H1 (cell line): ENCODE measurements at regions not wholly inside any gene's neighbourhood (a gene's known extent, or its start where the extent isn't known, plus 50 kb on each side); places are given as distances from the start of the nearest gene placed in this dataset.

Experiments used
- CTCF ChIA-PET: fragments of 300-600 bp; sonication (Branson Sonifier 250); formaldehyde crosslinking; loops from one replicate; lab custom pipeline; 2021; ENCODE audit not compliant: partially characterized antibody; lab: Charles Lee
- POLR2A ChIA-PET: fragments of 300-600 bp; sonication (Branson Sonifier 250); formaldehyde crosslinking; loops from one replicate; lab custom pipeline; 2021; ENCODE audit warnings: inconsistent platforms; ENCODE audit not compliant: partially characterized antibody; lab: Charles Lee
- DNase-seq, 2 experiments: peaks; one replicate each; pipeline versions ENCODE4 v3.0.0 to v3.0.0-alpha.2; 2010 to 2022; ENCODE audit warnings: low spot score in 2 of 2, low read depth in 1 of 2, mixed read lengths in 1 of 2
- FAIRE-seq: peaks from 2 replicates; lab custom pipeline; 2011; peaks lifted over from hg19 to GRCh38; lab: Jason Lieb, UNC
- H2AFZ ChIP-seq: 2 replicates; pipeline ENCODE4 v1.8.1; 2012; ENCODE audit warnings: low read length, inconsistent platforms
- H2AK5ac ChIP-seq: 2 replicates; pipeline ENCODE4 v1.6.1; 2013; ENCODE audit warnings: low read depth, low read length
- H2BK120ac ChIP-seq: replicated peaks from 2 replicates; pipeline ENCODE3; 2013; ENCODE audit warnings: low read depth, low read length, inconsistent platforms
- H2BK12ac ChIP-seq: 2 replicates; pipeline ENCODE4 v1.6.1; 2013; ENCODE audit warnings: low read depth, low read length
- H2BK15ac ChIP-seq: 2 replicates; pipeline ENCODE4 v1.6.1; 2013; ENCODE audit warnings: low read length
- H2BK20ac ChIP-seq: 2 replicates; pipeline ENCODE4 v1.6.1; 2013; ENCODE audit warnings: low read length
- H2BK5ac ChIP-seq: 2 replicates; pipeline ENCODE4 v1.6.1; 2013; ENCODE audit warnings: low read depth, low read length
- H3K14ac ChIP-seq: 2 replicates; pipeline ENCODE4 v1.6.1; 2013; ENCODE audit warnings: inconsistent platforms; ENCODE audit not compliant: insufficient read length
- H3K18ac ChIP-seq: 2 replicates; pipeline ENCODE4 v1.6.1; 2013; ENCODE audit warnings: low read length; ENCODE audit errors: extremely low read depth
- H3K23ac ChIP-seq: 2 replicates; pipeline ENCODE4 v1.6.1; 2013; ENCODE audit warnings: inconsistent platforms; ENCODE audit not compliant: insufficient read length
- H3K23me2 ChIP-seq: 2 replicates; pipeline ENCODE4 v1.6.1; 2013; ENCODE audit warnings: low read depth, low read length
- H3K27ac ChIP-seq: 2 replicates; pipeline ENCODE4 v1.6.1; 2011; ENCODE audit warnings: low read depth, low read length, inconsistent platforms
- H3K27me3 ChIP-seq, 4 experiments: replicated peaks in 1 of 4; 1 replicate in 1 of 4; 2 replicates in 3 of 4; pipeline versions ENCODE4 v1.6.1 to v1.8.1; 2011 to 2013; ENCODE audit warnings: low read length in 3 of 4, mild to moderate bottlenecking in 3 of 4, inconsistent platforms in 2 of 4, mixed read lengths in 2 of 4, moderate library complexity in 1 of 4; ENCODE audit not compliant: control insufficient read depth in 3 of 4, insufficient read depth in 3 of 4; ENCODE audit errors: extremely low read depth in 1 of 4
- H3K36me3 ChIP-seq, 4 experiments: 2 replicates each; pipeline versions ENCODE4 v1.6.1 to v1.8.1; 2011 to 2013; ENCODE audit warnings: mild to moderate bottlenecking in 4 of 4, low read length in 3 of 4, moderate library complexity in 2 of 4, control low read depth in 1 of 4, inconsistent platforms in 1 of 4; ENCODE audit not compliant: insufficient read depth in 4 of 4, control insufficient read depth in 2 of 4
- H3K4ac ChIP-seq: replicated peaks from 2 replicates; pipeline ENCODE3; 2013; ENCODE audit warnings: low read length, low read depth, mixed read lengths, inconsistent platforms; ENCODE audit not compliant: insufficient read length
- H3K4me1 ChIP-seq, 4 experiments: replicated peaks in 1 of 4; 1 replicate in 1 of 4; 2 replicates in 3 of 4; pipeline versions ENCODE4 v1.6.1 to v1.8.1; 2011 to 2013; ENCODE audit warnings: low read length in 3 of 4, inconsistent platforms in 2 of 4, mixed read lengths in 1 of 4; ENCODE audit not compliant: insufficient read depth in 4 of 4, control insufficient read depth in 3 of 4
- H3K4me2 ChIP-seq, 2 experiments: 2 replicates each; pipeline versions ENCODE4 v1.6.1 to v1.8.1; 2011 to 2013; ENCODE audit warnings: low read depth in 2 of 2, low read length in 2 of 2, control low read depth in 1 of 2, inconsistent platforms in 1 of 2, mild to moderate bottlenecking in 1 of 2; ENCODE audit not compliant: insufficient read depth in 1 of 2
- H3K4me3 ChIP-seq, 4 experiments: fragments of 200-600, 300-600 bp in 1 of 4; sonication (generic), shearing (Covaris generic), sonication (Bioruptor Twin) in 1 of 4; 2 replicates each; pipeline versions ENCODE4 v1.5.1 to v1.8.1; 2011 to 2016; ENCODE audit warnings: low read length in 4 of 4, low read depth in 3 of 4, control low read depth in 2 of 4, inconsistent platforms in 2 of 4, mild to moderate bottlenecking in 2 of 4, mixed read lengths in 1 of 4, moderate library complexity in 1 of 4; ENCODE audit not compliant: insufficient read depth in 2 of 4; ENCODE audit errors: extremely low read depth in 1 of 4
- H3K56ac ChIP-seq: replicated peaks from 2 replicates; pipeline ENCODE3; 2013; ENCODE audit warnings: low read depth, mild to moderate bottlenecking, mixed read lengths, low read length, inconsistent platforms; ENCODE audit not compliant: insufficient read length
- H3K79me1 ChIP-seq: 2 replicates; pipeline ENCODE4 v1.6.1; 2013; ENCODE audit warnings: low read depth, low read length, control low read depth
- H3K79me2 ChIP-seq, 2 experiments: 2 replicates each; pipeline versions ENCODE4 v1.6.1 to v1.8.1; 2012 to 2013; ENCODE audit warnings: low read length in 2 of 2, mild to moderate bottlenecking in 2 of 2, inconsistent platforms in 1 of 2; ENCODE audit not compliant: insufficient read depth in 2 of 2, control insufficient read depth in 1 of 2
- H3K9ac ChIP-seq, 4 experiments: replicated peaks in 1 of 4; 1 replicate in 1 of 4; 2 replicates in 3 of 4; pipeline versions ENCODE4 v1.6.1 to v1.8.1; 2011 to 2013; ENCODE audit warnings: low read depth in 3 of 4, low read length in 3 of 4, control low read depth in 2 of 4, mild to moderate bottlenecking in 2 of 4, moderate library complexity in 2 of 4, inconsistent platforms in 1 of 4; ENCODE audit errors: extremely low read depth in 1 of 4
- H3K9me3 ChIP-seq, 2 experiments: 2 replicates each; pipeline versions ENCODE4 v1.6.1 to v1.8.1; 2012 to 2013; ENCODE audit warnings: mild to moderate bottlenecking in 2 of 2, moderate library complexity in 2 of 2, control low read depth in 1 of 2, inconsistent platforms in 1 of 2, low read depth in 1 of 2, low read length in 1 of 2, mixed read lengths in 1 of 2; ENCODE audit not compliant: insufficient read depth in 2 of 2
- H4K20me1 ChIP-seq, 2 experiments: replicated peaks in 1 of 2; 2 replicates each; pipeline versions ENCODE3 to v1.8.1; 2011 to 2013; ENCODE audit warnings: inconsistent platforms in 2 of 2, low read length in 2 of 2, mild to moderate bottlenecking in 1 of 2; ENCODE audit not compliant: insufficient read depth in 2 of 2, control insufficient read depth in 1 of 2
- H4K5ac ChIP-seq: 2 replicates; pipeline ENCODE4 v1.6.1; 2013; ENCODE audit warnings: low read length, low read depth, mixed read lengths, inconsistent platforms; ENCODE audit not compliant: insufficient read length
- H4K8ac ChIP-seq: 2 replicates; pipeline ENCODE4 v1.8.0; 2013; ENCODE audit warnings: mild to moderate bottlenecking, moderate library complexity, low read length, inconsistent platforms; ENCODE audit not compliant: insufficient read depth; ENCODE audit errors: extremely low read depth
- H4K91ac ChIP-seq: replicated peaks from 2 replicates; pipeline ENCODE3; 2013; ENCODE audit warnings: low read length, mixed read lengths, inconsistent platforms; ENCODE audit not compliant: insufficient read length
- ASH2L ChIP-seq: fragments of 200-600, 300-600 bp; sonication (generic); IDR thresholded peaks from one replicate; pipeline ENCODE4 v1.7.1; 2017; ENCODE audit warnings: low read length
- BCL11A ChIP-seq, 2 experiments: IDR thresholded peaks; one replicate each; pipeline ENCODE4 v1.6.1; 2011; ENCODE audit warnings: low read depth in 2 of 2, low read length in 2 of 2, mild to moderate bottlenecking in 2 of 2
- CTBP2 ChIP-seq: IDR thresholded peaks from 2 replicates; pipeline ENCODE4 v1.7.0; 2011; ENCODE audit warnings: borderline replicate concordance, mild to moderate bottlenecking, moderate library complexity, mixed read lengths, low read length; ENCODE audit not compliant: insufficient read depth, insufficient read length
- EP300 ChIP-seq, 2 experiments: IDR thresholded peaks; 1 replicate in 1 of 2; 2 replicates in 1 of 2; pipeline ENCODE4 v1.6.1; 2011 to 2012; ENCODE audit warnings: low read depth in 2 of 2, low read length in 2 of 2, mild to moderate bottlenecking in 2 of 2, borderline replicate concordance in 1 of 2, inconsistent platforms in 1 of 2, moderate library complexity in 1 of 2
- EZH2 ChIP-seq: fragments of 200-600 bp; sonication (generic); IDR thresholded peaks from 2 replicates; pipeline ENCODE4 v1.7.1; 2012; ENCODE audit warnings: low read depth, mild to moderate bottlenecking, moderate library complexity, low read length, inconsistent platforms; ENCODE audit not compliant: severe bottlenecking
- JUND ChIP-seq: IDR thresholded peaks from 2 replicates; pipeline ENCODE4 v1.6.1; 2011; ENCODE audit warnings: mild to moderate bottlenecking, improper control_type of control experiment, low read length
- WGBS, 2 experiments: shearing (Covaris generic) in 1 of 2; methylation state at CpG; one replicate each; pipeline versions ENCODE4 v1.1.6 to v1.1.7; 2013 to 2015; ENCODE audit warnings: low lambda C conversion rate in 2 of 2, mixed read lengths in 2 of 2, inconsistent platforms in 1 of 2, low coverage in 1 of 2, missing lambda C conversion rate in 1 of 2; ENCODE audit not compliant: insufficient replicate concordance in 2 of 2, insufficient coverage in 1 of 2, insufficient read length in 1 of 2; ENCODE audit errors: extremely low coverage in 1 of 2, missing lambda C conversion rate in 1 of 2; 5-methylcytosine and 5-hydroxymethylcytosine counted together
- TF ChIP-seq, protein P1 (sequence below): IDR thresholded peaks from 2 replicates; pipeline ENCODE4 v1.6.1; 2012; ENCODE audit warnings: low read length, inconsistent platforms

GRCh38 chr21:16572032-16572431 lies 842.2 kb downstream of the USP25 start:
- Histone ChIP-seq H4K20me1 (no peaks in the 10 kb centered on the region), H2BK12ac (no peak overlapping the region), H4K5ac (no peak overlapping the region), H3K4me2 (no peak overlapping the region), H3K4me3 (no peak overlapping the region), H3K27me3 (no peaks in the 10 kb centered on the region), H4K91ac (no peak overlapping the region), H3K36me3 (no peaks in the 10 kb centered on the region), H3K18ac (no peak overlapping the region), H2BK5ac (no peak overlapping the region), H2BK120ac (no peak overlapping the region), H3K9me3 (no peaks in the 10 kb centered on the region), H3K27ac (no peak overlapping the region), H3K56ac (no peak overlapping the region), H2AK5ac (no peak overlapping the region), H3K4ac (no peak overlapping the region), H3K23me2 (no peaks in the 10 kb centered on the region), H3K14ac (no peak overlapping the region), H4K8ac (no peak overlapping the region), H3K9ac (no peak overlapping the region), H3K23ac (no peak overlapping the region), H3K4me1 (no peaks in the 10 kb centered on the region), H2AFZ (no peak overlapping the region), H2BK20ac (no peak overlapping the region), H2BK15ac (no peak overlapping the region), H3K79me1 (no peaks in the 10 kb centered on the region), H3K79me2 (no peaks in the 10 kb centered on the region)
- 89% methylated on average over 1 of the region's 1 CpG; no CpG with 5 or more reads in 1 of the 2 experiments for WGBS, 2 experiments
- DNase-seq (no peak), FAIRE-seq (no peak)
- ChIA-PET POLR2A (no interaction called here), CTCF (interaction anchor here (0.6 kb wide), 1 partner anchor 25 kb away, joined by 3 read pairs; no protein-coding TSS in a partner anchor)
- TF ChIP-seq BCL11A (IDR thresholded peaks at IDR 0.05; ENCODE audit: low read depth in 2 of 2, low read length in 2 of 2) (no peak), EZH2 (no peak), JUND (no peak), EP300 (IDR thresholded peaks at IDR 0.05; ENCODE audit: borderline replicate concordance in 1 of 2, low read depth in 2 of 2, low read length in 2 of 2) (no peak), CTBP2 (no peak), ASH2L (no peak)
- TF ChIP-seq, protein P1, sequence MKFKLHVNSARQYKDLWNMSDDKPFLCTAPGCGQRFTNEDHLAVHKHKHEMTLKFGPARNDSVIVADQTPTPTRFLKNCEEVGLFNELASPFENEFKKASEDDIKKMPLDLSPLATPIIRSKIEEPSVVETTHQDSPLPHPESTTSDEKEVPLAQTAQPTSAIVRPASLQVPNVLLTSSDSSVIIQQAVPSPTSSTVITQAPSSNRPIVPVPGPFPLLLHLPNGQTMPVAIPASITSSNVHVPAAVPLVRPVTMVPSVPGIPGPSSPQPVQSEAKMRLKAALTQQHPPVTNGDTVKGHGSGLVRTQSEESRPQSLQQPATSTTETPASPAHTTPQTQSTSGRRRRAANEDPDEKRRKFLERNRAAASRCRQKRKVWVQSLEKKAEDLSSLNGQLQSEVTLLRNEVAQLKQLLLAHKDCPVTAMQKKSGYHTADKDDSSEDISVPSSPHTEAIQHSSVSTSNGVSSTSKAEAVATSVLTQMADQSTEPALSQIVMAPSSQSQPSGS, result no peak
